ENCODE measurements at regions not wholly inside any gene's neighbourhood (a gene's known extent, or its start where the extent isn't known, plus 50 kb on each side); places are given as distances from the start of the nearest gene placed in this dataset.

DNA sequence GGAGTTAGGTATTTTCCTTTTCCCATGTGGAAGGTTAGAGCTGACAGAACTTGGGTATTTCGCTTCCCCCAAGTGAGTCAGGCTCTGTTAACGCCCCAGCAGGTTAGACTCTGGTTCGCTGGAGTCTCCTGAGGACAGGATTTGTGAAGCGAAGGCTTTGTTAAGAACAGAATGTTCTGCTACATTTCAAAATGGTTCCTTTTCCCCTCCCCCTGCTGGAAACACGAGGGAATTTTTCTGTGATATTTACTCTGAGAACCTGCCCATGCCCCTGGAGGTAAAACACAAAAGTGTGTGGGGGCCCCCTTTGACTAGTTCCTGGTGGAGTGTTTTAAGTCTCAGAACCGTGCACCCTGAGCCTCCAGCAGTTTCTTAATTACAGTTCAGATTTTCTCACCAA lies 731.4 kb upstream of the CITED2 start:
- DNase-seq (ENCODE audit: low read depth in 2 of 2, low spot score in 1 of 2), result no peak

DNA sequence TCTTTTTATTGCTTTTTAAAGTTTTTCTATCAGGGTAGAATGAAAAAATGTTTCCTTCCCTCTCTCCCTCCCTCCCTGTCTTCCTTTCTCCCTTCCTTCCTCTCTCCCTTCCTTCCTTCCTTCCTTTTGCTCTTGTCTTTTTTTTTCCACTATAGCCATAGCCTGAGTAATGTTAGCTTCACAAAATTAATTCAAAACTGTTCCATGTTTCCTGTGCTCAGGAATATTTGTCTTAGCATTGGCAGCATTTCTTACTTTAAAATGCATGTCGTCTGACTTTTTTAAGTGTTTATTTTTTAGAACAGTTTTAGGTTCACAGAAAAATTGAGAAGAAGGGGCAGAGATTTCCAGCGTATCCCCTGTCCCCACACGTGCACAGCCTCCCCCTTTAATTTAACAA lies 730.8 kb upstream of the CITED2 start:
- no peak for DNase-seq (ENCODE audit: low read depth in 2 of 2, low spot score in 1 of 2)

DNA sequence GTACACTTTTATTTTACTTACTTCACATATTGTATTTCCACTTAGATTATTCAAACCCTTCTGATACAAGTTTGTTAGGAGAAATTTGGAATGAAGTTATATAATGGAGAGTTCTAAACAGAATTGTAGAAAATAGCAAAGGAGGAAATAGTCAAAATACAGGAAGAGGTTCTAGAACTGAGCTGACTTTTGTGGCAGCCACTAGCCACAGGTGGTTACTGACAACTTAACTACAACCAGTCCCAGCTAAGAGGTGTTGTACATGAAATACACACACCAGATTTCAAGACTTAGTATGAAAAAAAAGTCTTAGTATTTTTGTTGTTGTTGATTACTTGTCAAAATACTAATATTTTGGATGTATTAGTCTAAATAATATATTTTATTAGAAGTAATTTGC lies 727.4 kb upstream of the CITED2 start:
- DNase-seq (ENCODE audit: low read depth in 2 of 2, low spot score in 1 of 2), result no peak

DNA sequence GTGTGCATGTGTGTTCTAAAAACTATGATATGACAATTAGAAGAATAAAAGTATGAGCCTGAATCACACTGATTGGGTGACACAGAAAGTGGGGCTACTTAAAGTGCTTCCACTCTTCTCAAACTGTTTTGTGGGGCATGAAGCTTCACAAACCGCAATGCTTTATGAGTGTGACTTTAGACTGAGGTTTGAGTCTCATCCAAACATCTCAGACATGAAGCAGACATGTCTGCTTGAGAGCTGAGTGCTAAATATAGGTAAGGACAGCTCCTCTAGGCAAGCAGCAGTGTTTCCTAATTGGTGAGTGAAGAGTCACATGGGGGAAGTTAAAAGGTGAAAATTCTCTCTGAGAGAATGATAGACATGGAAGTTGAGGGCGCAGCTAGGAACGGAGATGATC lies 726.9 kb upstream of the CITED2 start:
- no peak for DNase-seq (ENCODE audit: low read depth in 2 of 2, low spot score in 1 of 2)

DNA sequence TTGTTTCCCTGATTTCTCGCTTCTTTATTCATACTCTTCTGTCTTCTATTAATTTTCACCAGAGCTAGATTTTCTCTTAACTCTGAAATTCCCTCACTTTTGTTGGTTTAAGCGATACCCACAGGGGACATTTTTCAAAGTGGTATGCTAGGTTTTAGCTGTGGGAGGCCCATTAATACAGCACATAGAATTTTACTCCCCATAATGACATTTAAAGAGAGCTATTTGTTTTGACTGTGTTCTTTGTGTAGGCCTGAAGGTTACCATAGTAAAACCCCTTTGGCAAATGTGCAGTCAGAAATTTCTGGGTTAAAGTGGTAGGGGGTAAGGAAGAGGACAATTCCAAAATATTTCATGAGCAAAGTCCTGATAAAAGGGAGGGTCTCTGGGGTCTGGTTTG lies 721.1 kb upstream of the CITED2 start:
- DNase-seq (ENCODE audit: low read depth in 2 of 2, low spot score in 1 of 2), result no peak

DNA sequence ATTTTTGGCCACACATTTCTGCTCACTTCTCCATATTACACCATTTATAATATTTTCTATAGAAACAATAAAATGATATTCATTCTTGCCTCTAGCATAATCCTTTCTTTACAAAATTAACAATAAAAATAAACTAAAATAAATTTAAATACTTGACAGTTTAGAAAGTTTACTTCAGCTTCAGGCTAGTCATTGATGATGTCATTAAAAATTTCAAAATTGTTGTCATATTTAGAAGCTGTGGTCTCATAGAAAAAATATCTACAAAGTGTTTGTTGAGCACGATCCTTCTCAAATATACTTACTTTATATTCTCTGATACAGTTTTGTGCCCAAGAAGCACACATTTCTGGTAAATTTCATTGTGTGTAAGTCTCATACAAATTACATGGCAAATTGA lies 717.4 kb upstream of the CITED2 start:
- DNase-seq (ENCODE audit: low read depth in 2 of 2, low spot score in 1 of 2), result no peak

DNA sequence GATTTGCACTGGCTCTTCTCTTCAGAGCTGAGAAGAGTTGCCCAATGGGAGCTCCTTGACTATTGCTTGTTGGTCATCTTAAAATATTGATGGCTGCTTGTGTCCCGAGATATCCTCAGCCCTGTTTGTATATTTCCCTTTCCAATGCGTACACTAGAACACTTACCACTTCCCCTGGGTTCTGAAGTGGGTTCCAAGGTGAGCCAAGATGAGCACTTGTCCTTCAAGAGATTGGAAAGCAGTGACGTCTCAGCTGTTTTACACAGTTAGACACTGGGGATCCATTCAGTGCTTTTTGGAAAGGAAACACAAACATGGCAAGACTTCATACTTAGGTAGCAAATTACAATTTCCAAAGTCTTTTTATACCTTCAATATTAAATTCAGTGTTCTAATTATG lies 716.4 kb upstream of the CITED2 start:
- no peak for DNase-seq (ENCODE audit: low read depth in 2 of 2, low spot score in 1 of 2)

DNA sequence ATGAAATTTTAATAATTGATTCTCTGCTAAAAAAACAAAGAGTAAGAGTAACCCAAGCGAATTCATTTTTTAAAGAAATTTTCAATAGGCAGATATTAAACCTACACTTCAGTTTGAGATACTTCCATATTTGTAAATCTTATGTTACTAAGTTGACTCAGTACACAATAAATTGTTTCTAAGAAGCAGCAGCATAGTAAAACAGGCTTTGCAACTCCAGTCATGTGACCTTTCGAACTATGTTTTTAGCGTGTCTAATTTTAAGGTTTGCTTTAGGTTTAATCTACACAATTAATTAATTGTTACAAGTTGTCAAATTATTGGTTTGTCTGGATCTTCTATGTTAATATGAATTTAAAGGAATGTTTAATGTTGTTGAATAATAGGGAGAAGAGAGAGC lies 708.9 kb upstream of the CITED2 start:
- DNase-seq (ENCODE audit: low read depth in 2 of 2, low spot score in 1 of 2), result no peak

DNA sequence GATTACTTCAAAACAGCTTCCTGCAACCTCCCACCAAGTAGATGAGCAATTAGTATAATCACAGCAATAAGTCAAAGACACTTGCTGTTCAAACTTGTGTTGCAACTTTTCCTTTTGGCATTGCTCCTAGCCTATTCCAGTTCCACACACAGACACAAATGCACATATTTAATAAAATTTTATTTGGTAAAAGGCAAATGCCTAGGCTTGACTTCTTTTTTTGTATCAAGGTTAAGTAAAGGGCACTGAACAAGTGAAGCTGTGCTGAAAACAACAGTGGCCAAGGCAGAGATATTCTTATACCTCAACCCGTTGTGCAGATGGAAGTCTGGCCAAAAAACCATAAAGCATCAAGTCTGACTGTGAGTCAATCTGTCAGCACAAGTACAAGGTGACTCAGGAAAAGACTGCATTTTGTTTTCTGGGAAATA lies 708.4 kb upstream of the CITED2 start:
- DNase-seq (ENCODE audit: low read depth in 2 of 2, low spot score in 1 of 2), result no peak

DNA sequence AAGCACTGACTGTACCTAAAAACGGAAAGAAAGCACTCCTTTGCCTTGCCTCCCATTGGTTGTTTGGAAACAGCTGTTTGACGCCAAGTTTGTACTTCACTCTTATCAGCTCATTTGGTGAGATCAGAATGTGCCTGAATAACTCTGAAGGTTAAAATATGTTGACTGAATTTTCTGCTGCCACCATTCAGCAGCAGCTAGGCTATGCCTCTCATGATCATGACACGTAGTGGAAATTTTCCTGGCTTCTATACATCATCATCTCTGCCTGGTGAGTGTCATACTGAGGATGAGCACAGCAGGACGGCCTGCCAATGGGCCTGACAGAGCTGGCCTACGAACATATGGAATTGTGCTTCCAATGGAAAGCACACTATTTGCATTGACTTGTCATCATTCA lies 704.9 kb upstream of the CITED2 start:
- DNase-seq (ENCODE audit: low read depth in 2 of 2, low spot score in 1 of 2), result no peak

DNA sequence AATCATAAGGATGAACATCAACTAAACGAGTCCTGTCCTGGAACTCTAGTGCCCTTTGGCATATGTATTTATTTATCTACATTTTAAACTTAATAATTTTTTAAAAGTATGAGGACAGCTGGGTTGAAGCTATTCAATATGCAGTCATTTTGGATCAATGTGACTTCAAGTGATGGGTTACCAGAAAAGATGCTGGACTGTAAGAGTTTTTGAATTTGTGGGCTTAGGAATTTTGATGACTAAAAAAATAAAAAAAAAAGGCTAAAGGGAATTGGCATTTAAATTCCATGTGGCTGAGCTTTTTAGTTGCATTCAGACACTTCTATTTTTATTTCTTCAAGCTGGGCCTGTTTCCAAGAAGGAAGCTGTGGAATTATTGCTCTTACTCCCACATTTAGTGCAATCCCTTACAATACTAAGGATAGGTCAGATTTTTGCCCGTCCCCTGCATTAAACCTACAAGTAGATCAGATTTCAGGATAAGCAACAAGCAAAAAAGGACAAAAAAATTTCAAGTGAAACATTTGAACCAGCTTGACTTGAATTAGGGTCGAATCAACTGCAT lies 704.2 kb upstream of the CITED2 start:
- DNase-seq (ENCODE audit: low read depth in 2 of 2, low spot score in 1 of 2), result no peak

DNA sequence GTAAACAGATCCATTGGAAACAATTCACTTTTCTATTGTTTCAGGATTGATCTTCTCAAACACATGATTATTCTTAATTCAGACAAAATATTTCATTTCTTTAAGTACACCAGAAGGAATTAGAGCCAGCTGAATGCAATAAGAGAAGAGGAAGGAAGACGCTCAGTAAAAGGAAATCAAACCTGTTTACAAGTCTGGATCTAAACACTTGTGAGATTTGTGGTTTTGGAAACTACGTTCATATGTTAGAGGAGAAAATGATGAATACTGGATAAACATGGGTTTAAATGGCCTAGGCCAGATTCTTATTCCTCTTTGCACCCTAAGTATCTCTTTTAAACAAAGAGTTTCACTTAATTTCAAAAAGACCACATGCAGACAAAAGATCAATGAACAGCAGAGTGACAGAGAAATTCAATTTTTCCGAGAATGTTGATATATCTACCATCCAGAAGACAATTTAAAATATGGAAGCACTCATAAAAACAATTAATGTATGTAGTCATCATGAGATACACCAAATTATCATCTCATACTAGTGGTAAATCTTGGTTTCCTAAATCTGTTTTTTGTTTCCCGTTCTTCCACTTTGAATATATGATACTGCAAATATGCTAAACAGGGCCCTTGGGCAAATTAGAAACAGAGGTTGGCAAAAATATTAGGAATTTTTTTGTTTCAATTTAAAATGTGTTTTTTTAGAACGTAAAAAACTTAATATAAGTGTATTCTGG lies 703.5 kb upstream of the CITED2 start:
- no peak for DNase-seq (ENCODE audit: low read depth in 2 of 2, low spot score in 1 of 2)

DNA sequence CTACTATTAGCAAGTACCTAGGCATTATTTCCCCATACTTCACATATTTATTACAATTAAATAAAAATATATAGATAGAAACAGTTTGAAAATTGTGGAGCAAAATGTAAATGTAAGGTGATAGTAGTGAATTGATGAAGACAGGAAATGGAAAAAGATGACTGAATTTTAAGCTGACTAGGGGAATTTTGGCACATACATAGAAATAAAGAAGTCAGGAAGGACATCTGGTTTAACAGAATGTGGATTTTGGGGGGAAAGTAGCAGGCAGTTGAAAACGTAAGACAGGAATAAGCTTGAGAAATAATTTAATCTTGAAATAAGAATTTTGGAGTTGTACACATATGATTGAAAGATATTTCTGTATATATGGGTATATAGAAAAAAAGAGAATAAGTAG lies 701.7 kb upstream of the CITED2 start:
- no peak for DNase-seq (ENCODE audit: low read depth in 2 of 2, low spot score in 1 of 2)

DNA sequence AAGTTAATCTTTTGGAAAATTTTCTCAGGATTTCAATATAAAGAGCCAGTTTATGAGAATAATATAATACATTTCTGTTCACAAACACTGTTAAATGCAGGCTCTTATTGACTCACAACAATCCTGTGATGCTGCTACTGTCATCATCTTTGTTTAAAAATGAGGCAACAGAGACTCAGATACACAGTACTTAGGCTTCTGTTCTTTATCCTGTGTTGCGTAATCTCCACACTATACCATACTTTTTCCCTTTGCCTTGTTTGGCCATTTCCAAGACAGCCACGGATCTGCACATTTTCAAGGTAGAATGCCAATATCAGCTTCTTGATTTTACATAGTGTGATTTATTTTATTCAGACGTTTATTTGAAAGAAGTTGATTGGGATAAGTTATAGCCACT lies 699.0 kb upstream of the CITED2 start:
- DNase-seq (ENCODE audit: low read depth in 2 of 2, low spot score in 1 of 2), result no peak

DNA sequence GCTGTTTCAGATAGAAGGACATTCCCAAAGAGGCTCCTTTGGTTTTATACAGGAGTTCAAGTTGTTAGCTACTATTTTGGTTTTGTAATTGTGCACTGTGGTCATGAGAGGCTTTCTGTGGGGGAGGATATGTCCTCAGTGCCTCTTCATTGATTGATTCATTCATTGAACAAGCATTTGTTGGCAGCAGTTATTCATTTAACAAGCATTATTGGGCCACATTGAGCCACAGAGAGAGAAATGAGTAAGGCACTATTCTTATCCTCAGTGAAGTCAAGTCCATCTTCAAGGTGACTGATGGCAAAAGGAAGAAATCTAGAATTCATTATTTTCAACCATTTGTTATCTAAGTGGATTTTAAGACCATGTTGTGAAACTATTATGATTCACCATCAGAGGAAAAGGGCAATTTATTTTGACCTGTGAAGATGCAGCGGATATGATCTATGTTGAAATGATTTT lies 697.2 kb upstream of the CITED2 start:
- DNase-seq (ENCODE audit: low read depth in 2 of 2, low spot score in 1 of 2), result no peak

DNA sequence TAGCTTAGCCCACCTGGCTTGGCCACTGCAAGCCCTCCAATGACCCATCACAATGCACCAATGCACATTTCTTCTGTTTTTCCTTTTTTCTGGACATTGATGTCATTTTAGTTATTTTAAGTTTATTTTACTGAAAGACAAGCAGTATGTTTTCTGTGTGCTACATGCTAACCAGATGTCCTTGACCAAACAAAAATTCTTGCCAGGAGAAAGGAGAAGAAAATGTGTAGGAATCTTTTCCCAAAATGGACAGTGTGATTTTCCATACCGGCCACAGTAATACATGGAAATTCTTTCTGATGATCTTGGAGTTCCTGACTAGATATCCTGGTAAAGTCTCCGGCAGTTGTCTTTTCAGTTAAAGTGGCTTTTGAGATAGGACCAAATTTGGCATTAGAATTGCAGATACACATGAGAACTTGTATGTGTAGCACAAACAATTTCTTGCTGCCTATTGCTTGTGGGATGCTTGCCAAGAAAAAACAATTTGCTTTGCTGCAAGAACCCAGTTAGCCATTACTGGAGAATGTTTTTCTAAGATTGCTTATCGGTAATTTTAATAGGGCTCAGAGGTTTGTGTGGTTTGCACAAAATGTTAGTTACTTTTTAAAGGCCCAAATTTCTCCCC lies 696.5 kb upstream of the CITED2 start:
- no peak for DNase-seq (ENCODE audit: low read depth in 2 of 2, low spot score in 1 of 2)

DNA sequence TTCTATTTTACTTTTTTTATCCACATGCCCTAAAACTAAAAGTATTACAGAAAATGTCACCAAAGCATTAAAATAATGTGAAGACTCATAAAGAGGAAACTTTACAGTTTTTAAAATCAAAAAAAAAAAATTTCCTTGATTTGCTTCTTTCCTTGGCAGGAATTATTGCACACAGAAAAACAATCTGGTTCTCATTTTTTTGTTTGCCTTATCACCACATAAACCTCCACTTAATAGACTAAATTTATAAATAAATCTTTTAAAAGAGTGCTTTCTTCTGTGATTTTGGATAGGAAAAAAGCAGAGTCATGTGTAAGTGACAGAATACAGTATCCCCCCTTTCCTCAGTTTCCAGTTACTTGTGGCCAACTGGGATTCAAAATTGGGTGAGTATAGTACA lies 695.1 kb upstream of the CITED2 start:
- DNase-seq (ENCODE audit: low read depth in 2 of 2, low spot score in 1 of 2), result no peak

DNA sequence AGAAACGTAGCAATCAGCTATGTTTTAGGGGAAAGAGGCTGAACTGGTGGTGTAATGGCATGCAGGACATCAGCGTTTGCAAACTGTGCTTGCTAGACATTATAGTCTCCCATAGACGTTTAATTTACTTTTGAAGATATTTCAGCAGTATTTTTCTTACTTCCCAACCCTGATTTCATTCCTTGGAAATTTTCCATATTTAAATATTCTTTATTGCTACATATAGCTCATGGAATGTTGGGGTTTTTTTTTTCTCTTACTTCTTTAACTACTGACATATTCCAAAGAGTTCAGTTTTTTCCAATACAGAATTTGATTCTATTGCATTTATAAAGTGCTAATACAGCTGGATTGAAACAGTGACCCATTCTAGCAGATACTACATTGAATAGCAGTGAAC lies 694.4 kb upstream of the CITED2 start:
- DNase-seq (ENCODE audit: low read depth in 2 of 2, low spot score in 1 of 2), result no peak

DNA sequence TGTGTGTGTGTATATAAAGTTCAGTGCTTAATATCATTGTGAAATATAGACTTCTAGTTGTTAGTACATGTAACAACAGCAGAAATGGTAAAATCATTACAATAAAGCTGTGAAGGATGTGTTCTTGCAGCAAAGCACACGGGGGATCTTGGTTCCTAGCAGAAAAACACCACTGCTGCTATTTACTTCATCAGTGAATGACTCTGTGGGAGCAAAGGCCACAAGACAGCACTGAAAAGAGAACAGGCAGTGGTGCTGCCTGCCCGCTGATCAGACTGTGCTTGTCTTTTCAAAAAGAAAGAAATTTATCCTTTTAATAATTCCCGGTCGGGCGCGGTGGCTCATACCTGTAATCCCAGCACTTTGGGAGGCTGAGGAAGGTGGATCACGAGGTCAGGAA lies 689.9 kb upstream of the CITED2 start:
- DNase-seq (ENCODE audit: low read depth in 2 of 2, low spot score in 1 of 2), result no peak

DNA sequence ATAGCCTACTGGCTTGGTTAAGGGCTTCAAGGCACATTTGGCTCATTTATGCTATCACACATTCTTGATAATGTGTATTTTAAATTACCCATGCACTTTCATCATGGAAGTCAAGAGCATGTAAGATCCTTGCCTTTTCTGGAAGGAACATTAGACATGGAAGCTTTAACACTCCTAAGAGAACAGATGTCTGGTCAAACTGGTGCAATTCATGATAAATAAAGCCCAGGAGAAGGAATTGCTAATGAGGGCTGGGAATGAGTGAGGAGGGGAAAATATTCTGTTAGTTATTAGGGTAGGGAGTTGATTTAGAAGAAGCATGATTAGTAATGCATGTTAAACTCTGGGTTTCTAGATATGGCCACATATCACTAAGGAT lies 688.6 kb upstream of the CITED2 start:
- no peak for DNase-seq (ENCODE audit: low read depth in 2 of 2, low spot score in 1 of 2)

DNA sequence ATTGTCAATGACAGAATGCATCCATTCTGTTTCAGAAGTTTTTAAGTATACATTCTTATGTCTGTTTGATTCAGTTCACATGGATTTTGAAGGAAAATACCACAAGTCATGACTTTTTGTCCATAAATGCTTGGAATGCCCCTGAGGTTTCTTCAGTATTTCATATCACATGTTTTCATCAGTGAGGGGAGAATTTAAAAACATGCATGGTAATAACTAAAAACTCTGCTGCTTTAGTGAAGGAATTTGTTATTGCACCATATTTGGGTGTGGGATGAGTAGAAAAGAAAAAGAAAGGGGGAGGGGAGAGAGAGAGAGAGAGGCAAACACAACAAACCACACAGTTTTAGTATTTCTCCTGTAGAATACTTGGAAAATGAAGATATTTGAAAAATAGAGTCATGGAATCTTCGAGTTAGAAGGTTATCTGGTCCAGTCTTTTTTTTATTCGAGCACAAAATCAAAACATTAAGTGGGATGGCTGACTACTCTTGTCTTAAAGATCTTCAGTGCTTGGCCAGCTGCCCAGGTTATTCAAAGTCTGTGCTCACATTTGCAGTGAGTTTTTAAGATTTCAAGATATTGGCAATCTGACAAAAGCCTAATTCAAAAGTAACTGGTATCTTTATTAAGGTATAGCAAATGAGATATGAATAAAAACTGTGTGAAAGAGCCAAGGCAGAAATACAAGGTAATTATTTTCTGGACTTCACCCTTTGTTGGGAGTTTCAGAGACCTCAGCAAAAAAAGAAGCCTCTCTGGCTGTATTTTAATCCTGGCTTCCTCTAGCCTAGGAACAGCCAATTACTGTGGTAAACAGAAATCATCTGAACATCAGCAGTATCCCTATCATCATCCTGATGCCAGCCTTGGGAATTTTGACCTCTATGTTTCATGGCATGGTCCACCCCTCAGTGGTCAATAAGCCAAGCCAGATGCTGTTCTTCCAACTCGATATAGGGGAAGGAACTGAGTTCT lies 687.9 kb upstream of the CITED2 start:
- no peak for DNase-seq (ENCODE audit: low read depth in 2 of 2, low spot score in 1 of 2)

Measured in stimulated activated CD8-positive, alpha-beta memory T cell treated with anti-CD3 and anti-CD28 coated beads, Interleukin-4, amount 100 ng/mL, for 4 hours (primary cell).